AG08395 (cell line): ENCODE measurements at regions not wholly inside any gene's neighbourhood (a gene's known extent, or its start where the extent isn't known, plus 50 kb on each side); places are given as distances from the start of the nearest gene placed in this dataset.

ENCODE experiments used
- DNase-seq: peaks from one replicate; pipeline ENCODE4 v3.0.0; 2012; ENCODE audit warnings: mixed read lengths, low spot score

GRCh38 chr1:90494748-90495282 lies 222.3 kb downstream of the BARHL2 start:
- no peak for DNase-seq

- DNase-seq = no peak
Observed at GRCh38 chr1:90488451-90488850, 228.7 kb downstream of the BARHL2 start.

GRCh38 chr1:90486996-90487395 lies 230.1 kb downstream of the BARHL2 start:
- DNase-seq = no peak

GRCh38 chr1:90486134-90486824 lies 230.8 kb downstream of the BARHL2 start:
- DNase-seq = no peak

- no peak for DNase-seq
Observed at GRCh38 chr1:90480271-90480835, 236.7 kb downstream of the BARHL2 start.

- no peak for DNase-seq
Observed at GRCh38 chr1:90476994-90477393, 240.1 kb downstream of the BARHL2 start.

- DNase-seq = no peak
Observed at GRCh38 chr1:90476411-90476810, 240.7 kb downstream of the BARHL2 start.

GRCh38 chr1:90475631-90476030 lies 241.5 kb downstream of the BARHL2 start:
- DNase-seq = no peak

GRCh38 chr1:90474731-90475130 lies 242.4 kb downstream of the BARHL2 start:
- DNase-seq = no peak

- no peak for DNase-seq
Observed at GRCh38 chr1:90474158-90474557, 242.9 kb downstream of the BARHL2 start.

GRCh38 chr1:90472775-90473174 lies 244.3 kb downstream of the BARHL2 start:
- no peak for DNase-seq

- no peak for DNase-seq
Observed at GRCh38 chr1:90459570-90459969, 257.5 kb downstream of the BARHL2 start.

GRCh38 chr1:90457985-90458384 lies 259.1 kb downstream of the BARHL2 start:
- no peak for DNase-seq

- no peak for DNase-seq
Observed at GRCh38 chr1:90452491-90452890, 264.6 kb downstream of the BARHL2 start.

GRCh38 chr1:90443354-90443753 lies 273.7 kb downstream of the BARHL2 start:
- no peak for DNase-seq

GRCh38 chr1:90435351-90435750 lies 281.8 kb downstream of the BARHL2 start:
- no peak for DNase-seq

- DNase-seq = no peak
Observed at GRCh38 chr1:90434460-90434859, 282.6 kb downstream of the BARHL2 start.

GRCh38 chr1:90417126-90417525 lies 300.0 kb downstream of the BARHL2 start:
- DNase-seq = no peak

- DNase-seq = no peak
Observed at GRCh38 chr1:90414201-90414600, 302.9 kb downstream of the BARHL2 start.

- no peak for DNase-seq
Observed at GRCh38 chr1:90413519-90413918, 303.6 kb downstream of the BARHL2 start.

GRCh38 chr1:90412563-90412962 lies 304.5 kb downstream of the BARHL2 start:
- no peak for DNase-seq

- DNase-seq = no peak
Observed at GRCh38 chr1:90411185-90411584, 305.9 kb downstream of the BARHL2 start.

- no peak for DNase-seq
Observed at GRCh38 chr1:90407737-90408136, 309.4 kb downstream of the BARHL2 start.

GRCh38 chr1:90405726-90406125 lies 311.4 kb downstream of the BARHL2 start:
- no peak for DNase-seq
